IMR-90 (cell line): ENCODE measurements at regions not wholly inside any gene's neighbourhood (a gene's known extent, or its start where the extent isn't known, plus 50 kb on each side); places are given as distances from the start of the nearest gene placed in this dataset.

Experiments used
- ATAC-seq: fragments of 200-7000 bp; cut with Tn5 transposase; 2 replicates; pipeline ENCODE4 v1.9.1; 2020; ENCODE audit warnings: low read depth, mild to moderate bottlenecking, moderate library complexity
- BruUV-seq: library from RNA; stranded (reverse); fragments of 400-500 nt; replicated peaks from 2 replicates; lab custom pipeline; 2021; lab: Mats Ljungman, UMichigan
- CTCF ChIA-PET: fragments of 300-600 bp; formaldehyde crosslinking; extraction: SDS; loops from one replicate; lab custom pipeline; 2021; ENCODE audit warnings: antibody characterized with exemption; lab: Yijun Ruan, JAX
- POLR2A ChIA-PET: fragments of 300-600 bp; sonication (Branson Sonifier 250); formaldehyde crosslinking; loops from one replicate; lab custom pipeline; 2022; ENCODE audit warnings: antibody characterized with exemption; ENCODE audit not compliant: unreplicated experiment; lab: Charles Lee
- DNase-seq: peaks from one replicate; pipeline ENCODE4 v3.0.0; 2013
- H2AFZ ChIP-seq: replicated peaks from 2 replicates; pipeline ENCODE3; 2013; ENCODE audit warnings: low read length, mild to moderate bottlenecking; ENCODE audit not compliant: poor library complexity
- H2AK5ac ChIP-seq: 2 replicates; pipeline ENCODE4 v1.6.1; 2013; ENCODE audit warnings: low read depth, low read length, inconsistent platforms
- H2AK9ac ChIP-seq: replicated peaks from 2 replicates; pipeline ENCODE3; 2013; ENCODE audit warnings: mild to moderate bottlenecking, low read depth, low read length, moderate library complexity; ENCODE audit not compliant: poor library complexity
- H2BK120ac ChIP-seq: 2 replicates; pipeline ENCODE4 v1.6.1; 2013; ENCODE audit warnings: low read depth, low read length, inconsistent platforms
- H2BK15ac ChIP-seq: 3 replicates; pipeline ENCODE4 v1.6.1; 2013; ENCODE audit warnings: low read depth, low read length, inconsistent platforms
- H2BK20ac ChIP-seq: 2 replicates; pipeline ENCODE4 v1.6.1; 2013; ENCODE audit warnings: low read depth, mild to moderate bottlenecking, inconsistent platforms, low read length, moderate library complexity
- H2BK5ac ChIP-seq: 2 replicates; pipeline ENCODE4 v1.6.1; 2013; ENCODE audit warnings: mild to moderate bottlenecking, low read depth, low read length, inconsistent platforms; ENCODE audit not compliant: poor library complexity, severe bottlenecking
- H3K14ac ChIP-seq: replicated peaks from 2 replicates; pipeline ENCODE4 v1.6.1; 2013; ENCODE audit warnings: low read depth, low read length, inconsistent platforms
- H3K18ac ChIP-seq: 2 replicates; pipeline ENCODE4 v1.6.1; 2013; ENCODE audit warnings: low read depth, low read length, control low read depth
- H3K23ac ChIP-seq: 2 replicates; pipeline ENCODE4 v1.6.1; 2013; ENCODE audit warnings: low read depth, low read length, inconsistent platforms
- H3K27ac ChIP-seq: 2 replicates; pipeline ENCODE4 v1.5.1; 2013; ENCODE audit warnings: mild to moderate bottlenecking, control low read depth, low read length; ENCODE audit not compliant: insufficient read depth
- H3K27me3 ChIP-seq: 2 replicates; pipeline ENCODE4 v1.6.1; 2013; ENCODE audit warnings: low read length; ENCODE audit not compliant: control insufficient read depth, insufficient read depth
- H3K36me3 ChIP-seq: 2 replicates; pipeline ENCODE4 v1.6.1; 2013; ENCODE audit warnings: low read length, mixed read lengths; ENCODE audit not compliant: control insufficient read depth, insufficient read depth
- H3K4ac ChIP-seq: 2 replicates; pipeline ENCODE4 v1.6.1; 2013; ENCODE audit warnings: low read depth, low read length, inconsistent platforms
- H3K4me1 ChIP-seq: 2 replicates; pipeline ENCODE4 v1.6.1; 2013; ENCODE audit warnings: low read length, mixed read lengths; ENCODE audit not compliant: control insufficient read depth, insufficient read depth
- H3K4me2 ChIP-seq: 2 replicates; pipeline ENCODE4 v1.6.1; 2013; ENCODE audit warnings: low read depth, mild to moderate bottlenecking, control low read depth, low read length, moderate library complexity
- H3K4me3 ChIP-seq: 2 replicates; pipeline ENCODE4 v1.5.1; 2013; ENCODE audit warnings: low read depth, mild to moderate bottlenecking, control low read depth, low read length, moderate library complexity; ENCODE audit not compliant: insufficient read depth
- H3K56ac ChIP-seq: 2 replicates; pipeline ENCODE4 v1.6.1; 2013; ENCODE audit warnings: low read length, inconsistent platforms; ENCODE audit not compliant: insufficient read depth; ENCODE audit errors: extremely low read depth
- H3K79me1 ChIP-seq, 2 experiments: 2 replicates each; pipeline ENCODE4 v1.6.1; 2013; ENCODE audit warnings: low read length in 2 of 2, inconsistent platforms in 1 of 2, low read depth in 1 of 2
- H3K9ac ChIP-seq: 2 replicates; pipeline ENCODE4 v1.6.1; 2013; ENCODE audit warnings: low read depth, low read length, control low read depth
- H3K9me1 ChIP-seq: 2 replicates; pipeline ENCODE4 v1.6.1; 2013; ENCODE audit warnings: low read length, inconsistent platforms; ENCODE audit not compliant: insufficient read depth
- H3K9me3 ChIP-seq: 2 replicates; pipeline ENCODE4 v1.6.1; 2013; ENCODE audit warnings: low read length; ENCODE audit not compliant: control insufficient read depth, insufficient read depth
- H4K20me1 ChIP-seq: 2 replicates; pipeline ENCODE4 v1.6.1; 2013; ENCODE audit warnings: low read length, inconsistent platforms; ENCODE audit not compliant: insufficient read depth
- H4K5ac ChIP-seq: 2 replicates; pipeline ENCODE4 v1.6.1; 2013; ENCODE audit warnings: mild to moderate bottlenecking, low read depth, low read length, control low read depth
- H4K8ac ChIP-seq, 2 experiments: 2 replicates each; pipeline ENCODE4 v1.6.1; 2013; ENCODE audit warnings: low read depth in 2 of 2, low read length in 2 of 2, control low read depth in 1 of 2, inconsistent platforms in 1 of 2
- H4K91ac ChIP-seq: 2 replicates; pipeline ENCODE4 v1.6.1; 2013; ENCODE audit warnings: low read depth, low read length, inconsistent platforms; ENCODE audit not compliant: insufficient read depth
- CEBPB ChIP-seq: IDR thresholded peaks from 2 replicates; pipeline ENCODE4 v1.6.1; 2012; ENCODE audit warnings: low read depth, low read length, improper control_type of control experiment
- CHD1 ChIP-seq: IDR thresholded peaks from 2 replicates; pipeline ENCODE4 v1.6.1; 2012; ENCODE audit warnings: low read depth, low read length, improper control_type of control experiment
- CTCF ChIP-seq: conservative IDR thresholded peaks from 2 replicates; pipeline ENCODE4 v1.5.1; 2012; ENCODE audit warnings: mild to moderate bottlenecking, low read depth, low read length, improper control_type of control experiment
- ELK1 ChIP-seq: fragments of 150-350 bp; IDR thresholded peaks from 2 replicates; pipeline ENCODE4 v1.6.1; 2016; ENCODE audit warnings: low read depth, mild to moderate bottlenecking, low read length, moderate library complexity, borderline replicate concordance
- FOS ChIP-seq: fragments of 150-350 bp; IDR thresholded peaks from 2 replicates; pipeline ENCODE4 v1.6.1; 2016; ENCODE audit warnings: low read depth, low read length
- MAFK ChIP-seq: IDR thresholded peaks from 2 replicates; pipeline ENCODE4 v1.6.1; 2012; ENCODE audit warnings: low read depth, low read length, improper control_type of control experiment
- MAZ ChIP-seq: IDR thresholded peaks from 2 replicates; pipeline ENCODE4 v1.6.1; 2012; ENCODE audit warnings: low read depth, mild to moderate bottlenecking, low read length, improper control_type of control experiment, moderate library complexity, borderline replicate concordance
- NFE2L2 ChIP-seq: fragments of 150-350 bp; IDR thresholded peaks from 2 replicates; pipeline ENCODE4 v1.6.1; 2016; ENCODE audit warnings: low read depth, mild to moderate bottlenecking, low read length
- RAD21 ChIP-seq: IDR thresholded peaks from 2 replicates; pipeline ENCODE4 v1.6.1; 2012; ENCODE audit warnings: low read length, improper control_type of control experiment
- RCOR1 ChIP-seq: IDR thresholded peaks from 2 replicates; pipeline ENCODE4 v1.6.1; 2012; ENCODE audit warnings: mild to moderate bottlenecking, low read length, improper control_type of control experiment; ENCODE audit not compliant: insufficient replicate concordance
- RFX5 ChIP-seq: IDR thresholded peaks from 2 replicates; pipeline ENCODE4 v1.8.0; 2012; ENCODE audit warnings: low read depth, mild to moderate bottlenecking, low read length, moderate library complexity
- SMC3 ChIP-seq: fragments of 150-350 bp; IDR thresholded peaks from 2 replicates; pipeline ENCODE4 v1.6.1; 2016; ENCODE audit warnings: low read depth, mild to moderate bottlenecking, antibody characterized with exemption, low read length, moderate library complexity
- WGBS, 2 experiments: methylation state at CpG; one replicate each; pipeline versions ENCODE4 v1.1.5 to v1.1.7; 2013; ENCODE audit warnings: missing lambda C conversion rate in 2 of 2; ENCODE audit not compliant: insufficient read length in 1 of 2; ENCODE audit errors: extremely low coverage in 2 of 2; 5-methylcytosine and 5-hydroxymethylcytosine counted together
- dilution Hi-C: fragments of 300-500 bp; cut with HindIII; formaldehyde crosslinking; loops from one replicate; pipeline ENCODE4 v1.14.3; 2018; ENCODE audit warnings: low sequenced_read_pairs; ENCODE audit not compliant: unreplicated experiment
- in situ Hi-C: fragments of 300-500 bp; cut with MboI; formaldehyde crosslinking; loops from 3 replicates; pipeline ENCODE4 v1.14.3; 2019; ENCODE audit warnings: low sequenced_read_pairs, inconsistent platforms, mixed read lengths
- intact Hi-C: fragments of 100-400 bp; cut with micrococcal nuclease; formaldehyde crosslinking; loops from 2 replicates; pipeline ENCODE4 v1.10.0; 2022
- TF ChIP-seq, protein P1 (sequence below): fragments of 150-350 bp; IDR thresholded peaks from 2 replicates; pipeline ENCODE4 v1.6.1; 2017; ENCODE audit warnings: mild to moderate bottlenecking, antibody characterized with exemption, low read length, low read depth

- no peak overlapping the region for H3K4me2 ChIP-seq
- BruUV-seq: no TSS peak
- no peak overlapping the region for H2BK20ac ChIP-seq
- H4K8ac ChIP-seq: no peak overlapping the region
- dilution Hi-C loops (no loop called here), in situ Hi-C loops (no loop called here), intact Hi-C loops (no loop called here)
- no peak overlapping the region for H3K9ac ChIP-seq
- H3K79me1 ChIP-seq: no peaks in the 10 kb centered on the region
- peaks cover 7% of the 10 kb centered on the region for H3K9me3 ChIP-seq
- H2AK5ac ChIP-seq: no peak overlapping the region
- WGBS, 2 experiments: no CpG with 5 or more reads among the region's 7 CpGs
- POLR2A ChIA-PET: no interaction called here
- DNase-seq: no peak
- no peak overlapping the region for H3K14ac ChIP-seq
- H3K27me3 ChIP-seq: no peaks in the 10 kb centered on the region
- H4K91ac ChIP-seq: no peak overlapping the region
- H3K4me1 ChIP-seq: no peaks in the 10 kb centered on the region
- H2BK5ac ChIP-seq: no peak overlapping the region
- no peak overlapping the region for H3K18ac ChIP-seq
- no peak overlapping the region for H2BK15ac ChIP-seq
- no peak for ATAC-seq
- no peak overlapping the region for H3K23ac ChIP-seq
- no peaks in the 10 kb centered on the region for H3K36me3 ChIP-seq
- no peaks in the 10 kb centered on the region for H3K9me1 ChIP-seq
- no peak overlapping the region for H3K4ac ChIP-seq
- CTCF ChIA-PET: no interaction called here
- no peak overlapping the region for H3K56ac ChIP-seq
- TF ChIP-seq CEBPB: no peak
- TF ChIP-seq RFX5: no peak
- no peak for TF ChIP-seq RCOR1
- TF ChIP-seq FOS: no peak
- TF ChIP-seq CHD1: no peak
- no peak for TF ChIP-seq RAD21
- no peak for TF ChIP-seq ELK1
- no peak for TF ChIP-seq SMC3
- no peak for TF ChIP-seq CTCF
- TF ChIP-seq, protein P1, sequence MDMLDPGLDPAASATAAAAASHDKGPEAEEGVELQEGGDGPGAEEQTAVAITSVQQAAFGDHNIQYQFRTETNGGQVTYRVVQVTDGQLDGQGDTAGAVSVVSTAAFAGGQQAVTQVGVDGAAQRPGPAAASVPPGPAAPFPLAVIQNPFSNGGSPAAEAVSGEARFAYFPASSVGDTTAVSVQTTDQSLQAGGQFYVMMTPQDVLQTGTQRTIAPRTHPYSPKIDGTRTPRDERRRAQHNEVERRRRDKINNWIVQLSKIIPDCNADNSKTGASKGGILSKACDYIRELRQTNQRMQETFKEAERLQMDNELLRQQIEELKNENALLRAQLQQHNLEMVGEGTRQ: no peak
- no peak for TF ChIP-seq MAZ
- no peak for TF ChIP-seq MAFK
- no peak for TF ChIP-seq NFE2L2
- H4K5ac ChIP-seq: no peak overlapping the region
- H2BK120ac ChIP-seq: no peak overlapping the region
- no peaks in the 10 kb centered on the region for H4K20me1 ChIP-seq
- H2AK9ac ChIP-seq: no peak overlapping the region
- no peak overlapping the region for H2AFZ ChIP-seq
- H3K4me3 ChIP-seq: no peak overlapping the region
- no peak overlapping the region for H3K27ac ChIP-seq
Measured at GRCh38 chr18:75860166-75860565, 432.7 kb upstream of the SMIM21 start.
